ENCODE measurements at regions not wholly inside any gene's neighbourhood (a gene's known extent, or its start where the extent isn't known, plus 50 kb on each side); places are given as distances from the start of the nearest gene placed in this dataset.

- no peak for DNase-seq
Observed at GRCh38 chr2:120884472-120885290, 149.0 kb downstream of the GLI2 start.

- DNase-seq: no peak
Observed at GRCh38 chr2:120885321-120885720, 149.7 kb downstream of the GLI2 start.

- DNase-seq: no peak
Observed at GRCh38 chr2:120885749-120886148, 150.1 kb downstream of the GLI2 start.

GRCh38 chr2:120886534-120887319 lies 151.1 kb downstream of the GLI2 start:
- DNase-seq: no peak

GRCh38 chr2:120887320-120887697 lies 151.6 kb downstream of the GLI2 start:
- DNase-seq: no peak

GRCh38 chr2:120887741-120888231 lies 152.1 kb downstream of the GLI2 start:
- DNase-seq: no peak

GRCh38 chr2:120888851-120889250 lies 153.2 kb downstream of the GLI2 start:
- no peak for DNase-seq

GRCh38 chr2:120889936-120890335 lies 154.3 kb downstream of the GLI2 start:
- no peak for DNase-seq

- no peak for DNase-seq
Observed at GRCh38 chr2:120890566-120891360, 155.1 kb downstream of the GLI2 start.

GRCh38 chr2:120892271-120892966 lies 156.8 kb downstream of the GLI2 start:
- no peak for DNase-seq

- no peak for DNase-seq
Observed at GRCh38 chr2:120892967-120893667, 157.4 kb downstream of the GLI2 start.

- no peak for DNase-seq
Observed at GRCh38 chr2:120893811-120894584, 158.3 kb downstream of the GLI2 start.

GRCh38 chr2:120894966-120895365 lies 159.3 kb downstream of the GLI2 start:
- no peak for DNase-seq

GRCh38 chr2:120896126-120896525 lies 160.5 kb downstream of the GLI2 start:
- DNase-seq: no peak

- DNase-seq: no peak
Observed at GRCh38 chr2:120896901-120897300, 161.2 kb downstream of the GLI2 start.

- DNase-seq: no peak
Observed at GRCh38 chr2:120897399-120897798, 161.7 kb downstream of the GLI2 start.

GRCh38 chr2:120898496-120898895 lies 162.8 kb downstream of the GLI2 start:
- DNase-seq: no peak

- no peak for DNase-seq
Observed at GRCh38 chr2:120898961-120899750, 163.5 kb downstream of the GLI2 start.

- no peak for DNase-seq
Observed at GRCh38 chr2:120899771-120900170, 164.1 kb downstream of the GLI2 start.

GRCh38 chr2:120901201-120901600 lies 165.5 kb downstream of the GLI2 start:
- DNase-seq: no peak
